Neural cell (in vitro differentiated cells): ENCODE measurements at regions not wholly inside any gene's neighbourhood (a gene's known extent, or its start where the extent isn't known, plus 50 kb on each side); places are given as distances from the start of the nearest gene placed in this dataset.
"Not testable (repeated sequence)": the region's sequence is repeated elsewhere in the genome, so short reads cannot be mapped to it uniquely, and the experiment has no call there.

ENCODE experiments used
- H2AFZ ChIP-seq: fragments of 200-600, 300-800 bp; sonication (generic), shearing (Covaris generic); 2 replicates; pipeline ENCODE4 v1.6.0; 2014; ENCODE audit warnings: low read depth, mild to moderate bottlenecking, antibody characterized with exemption, low read length, moderate library complexity
- H3F3A ChIP-seq: fragments of 200-600 bp; shearing (Covaris generic); 2 replicates; pipeline ENCODE4 v1.6.1; 2016; ENCODE audit warnings: mild to moderate bottlenecking, moderate library complexity, mixed read lengths, antibody characterized with exemption, low read length; ENCODE audit not compliant: insufficient read depth, poor library complexity, severe bottlenecking
- H3K27ac ChIP-seq: fragments of 200-600, 300-800 bp; sonication (generic), shearing (Covaris generic); 2 replicates; pipeline ENCODE4 v1.5.1; 2014; ENCODE audit warnings: mild to moderate bottlenecking, low read length, moderate library complexity
- H3K27me3 ChIP-seq: fragments of 300-800, 200-600 bp; sonication (generic), shearing (Covaris generic); 2 replicates; pipeline ENCODE4 v1.6.0; 2014; ENCODE audit warnings: mild to moderate bottlenecking, low read depth, low read length, moderate library complexity; ENCODE audit not compliant: insufficient read depth
- H3K36me3 ChIP-seq: fragments of 300-800, 200-600 bp; sonication (generic), shearing (Covaris generic); 2 replicates; pipeline ENCODE4 v1.5.1; 2014; ENCODE audit warnings: mild to moderate bottlenecking, antibody characterized with exemption, low read length, moderate library complexity; ENCODE audit not compliant: insufficient read depth
- H3K4me2 ChIP-seq: fragments of 300-800, 200-600 bp; sonication (generic), shearing (Covaris generic); 2 replicates; pipeline ENCODE4 v1.6.0; 2014; ENCODE audit warnings: mild to moderate bottlenecking, low read length
- H3K4me3 ChIP-seq: fragments of 300-800, 200-600 bp; sonication (generic), shearing (Covaris generic); 2 replicates; pipeline ENCODE4 v1.5.1; 2014; ENCODE audit warnings: mild to moderate bottlenecking, low read length, moderate library complexity
- H3K79me2 ChIP-seq: fragments of 200-600 bp; shearing (Covaris generic); replicated peaks from 2 replicates; pipeline ENCODE4 v1.6.0; 2014; ENCODE audit warnings: mild to moderate bottlenecking, low read length, moderate library complexity; ENCODE audit not compliant: insufficient read depth
- H3K9ac ChIP-seq: fragments of 300-800, 200-600 bp; sonication (generic), shearing (Covaris generic); 2 replicates; pipeline ENCODE4 v1.6.1; 2016; ENCODE audit warnings: mild to moderate bottlenecking, low read length, mixed read lengths
- H3K9me2 ChIP-seq: fragments of 200-600 bp; shearing (Covaris generic); 2 replicates; pipeline ENCODE4 v1.6.1; 2016; ENCODE audit warnings: mild to moderate bottlenecking, low read length, mixed read lengths; ENCODE audit not compliant: insufficient read depth
- H3K9me3 ChIP-seq: fragments of 200-600, 300-800 bp; sonication (generic), shearing (Covaris generic); 2 replicates; pipeline ENCODE4 v1.6.1; 2016; ENCODE audit warnings: mild to moderate bottlenecking, mixed run types, low read length, moderate library complexity, mixed read lengths
- H4K20me1 ChIP-seq: fragments of 200-600 bp; shearing (Covaris generic); 2 replicates; pipeline ENCODE4 v1.6.1; 2016; ENCODE audit warnings: mild to moderate bottlenecking, mixed run types; ENCODE audit not compliant: insufficient read depth

GRCh38 chr10:47683826-47684475 is 79.4 kb downstream of the SYT15B start:
- not testable (repeated sequence) for H3K27ac ChIP-seq, H3F3A ChIP-seq, H3K4me2 ChIP-seq, H3K36me3 ChIP-seq, H3K79me2 ChIP-seq, H3K9me2 ChIP-seq, H3K9ac ChIP-seq, H4K20me1 ChIP-seq, H3K27me3 ChIP-seq, H3K9me3 ChIP-seq, H2AFZ ChIP-seq, H3K4me3 ChIP-seq

GRCh38 chr10:47681638-47681990 is 81.8 kb downstream of the SYT15B start:
- H3K9me2 ChIP-seq, H3K27ac ChIP-seq, H3F3A ChIP-seq, H3K36me3 ChIP-seq, H3K9me3 ChIP-seq, H2AFZ ChIP-seq, H3K4me2 ChIP-seq, H4K20me1 ChIP-seq, H3K4me3 ChIP-seq, H3K79me2 ChIP-seq, H3K9ac ChIP-seq, H3K27me3 ChIP-seq: not testable (repeated sequence)

- not testable (repeated sequence) for H3K36me3 ChIP-seq, H3F3A ChIP-seq, H3K4me3 ChIP-seq, H3K27me3 ChIP-seq, H2AFZ ChIP-seq, H3K9me3 ChIP-seq, H3K4me2 ChIP-seq, H3K9ac ChIP-seq, H3K27ac ChIP-seq, H3K9me2 ChIP-seq, H4K20me1 ChIP-seq, H3K79me2 ChIP-seq
Measured at GRCh38 chr10:47680848-47681637, 82.3 kb downstream of the SYT15B start.

- not testable (repeated sequence) for H3K27ac ChIP-seq, H3K9me2 ChIP-seq, H3K27me3 ChIP-seq, H3K4me3 ChIP-seq, H3K79me2 ChIP-seq, H3K9ac ChIP-seq, H3K4me2 ChIP-seq, H3K9me3 ChIP-seq, H3F3A ChIP-seq, H2AFZ ChIP-seq, H3K36me3 ChIP-seq, H4K20me1 ChIP-seq
Measured at GRCh38 chr10:47676102-47676501, 87.3 kb downstream of the SYT15B start.

- H3K27me3 ChIP-seq, H4K20me1 ChIP-seq, H3K4me3 ChIP-seq, H3K9me3 ChIP-seq, H3K4me2 ChIP-seq, H3K36me3 ChIP-seq, H3K79me2 ChIP-seq, H2AFZ ChIP-seq, H3F3A ChIP-seq, H3K9ac ChIP-seq, H3K9me2 ChIP-seq, H3K27ac ChIP-seq: not testable (repeated sequence)
Measured at GRCh38 chr10:47675577-47675976, 87.8 kb downstream of the SYT15B start.

- H3K9ac ChIP-seq, H3K9me2 ChIP-seq, H3K79me2 ChIP-seq, H3K36me3 ChIP-seq, H3K4me2 ChIP-seq, H3K9me3 ChIP-seq, H3F3A ChIP-seq, H3K27ac ChIP-seq, H3K27me3 ChIP-seq, H2AFZ ChIP-seq, H4K20me1 ChIP-seq, H3K4me3 ChIP-seq: not testable (repeated sequence)
Measured at GRCh38 chr10:47673128-47673527, 90.3 kb downstream of the SYT15B start.

GRCh38 chr10:47670857-47671256 is 92.5 kb downstream of the SYT15B start:
- H3K9ac ChIP-seq, H3K9me2 ChIP-seq, H2AFZ ChIP-seq, H3K9me3 ChIP-seq, H3K79me2 ChIP-seq, H3K4me3 ChIP-seq, H3K36me3 ChIP-seq, H3F3A ChIP-seq, H3K4me2 ChIP-seq, H3K27ac ChIP-seq, H3K27me3 ChIP-seq, H4K20me1 ChIP-seq: not testable (repeated sequence)

GRCh38 chr10:47661955-47662577 is 101.3 kb downstream of the SYT15B start:
- not testable (repeated sequence) for H3K4me3 ChIP-seq, H3K9me2 ChIP-seq, H3K27me3 ChIP-seq, H2AFZ ChIP-seq, H3K9me3 ChIP-seq, H3K36me3 ChIP-seq, H3F3A ChIP-seq, H3K9ac ChIP-seq, H3K27ac ChIP-seq, H3K4me2 ChIP-seq, H4K20me1 ChIP-seq, H3K79me2 ChIP-seq
